AML-193 (cell line): ENCODE measurements at regions not wholly inside any gene's neighbourhood (a gene's known extent, or its start where the extent isn't known, plus 50 kb on each side); places are given as distances from the start of the nearest gene placed in this dataset.
A peak's percentile ranks its signal among the peaks of the same experiment; 100 is the strongest.
"Not testable (repeated sequence)": the region's sequence is repeated elsewhere in the genome, so short reads cannot be mapped to it uniquely, and the experiment has no call there.

Experiments used
- DNase-seq, 2 experiments: peaks; one replicate each; lab custom pipeline; 2025; lab: John Stamatoyannopoulos, UW

DNA sequence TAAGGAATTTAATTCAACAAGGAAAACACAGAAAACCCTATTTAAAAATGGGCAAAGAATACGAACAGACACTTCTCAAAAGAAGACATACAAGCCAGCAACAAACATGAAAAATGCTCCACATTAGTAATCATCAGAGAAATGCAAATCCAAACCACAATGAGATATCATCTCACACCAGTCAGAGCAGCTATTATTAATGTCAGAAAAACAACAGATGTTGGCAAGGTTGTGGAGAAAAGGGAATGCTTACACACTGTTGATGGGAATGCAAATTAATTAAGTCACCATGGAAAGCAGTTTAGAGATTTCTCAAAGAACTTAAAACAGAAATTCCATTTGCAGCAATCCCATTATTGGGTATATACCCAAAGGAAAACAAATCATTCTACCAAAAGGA, 55.2 kb downstream of the GCC1 start:
- no peak for DNase-seq

DNA sequence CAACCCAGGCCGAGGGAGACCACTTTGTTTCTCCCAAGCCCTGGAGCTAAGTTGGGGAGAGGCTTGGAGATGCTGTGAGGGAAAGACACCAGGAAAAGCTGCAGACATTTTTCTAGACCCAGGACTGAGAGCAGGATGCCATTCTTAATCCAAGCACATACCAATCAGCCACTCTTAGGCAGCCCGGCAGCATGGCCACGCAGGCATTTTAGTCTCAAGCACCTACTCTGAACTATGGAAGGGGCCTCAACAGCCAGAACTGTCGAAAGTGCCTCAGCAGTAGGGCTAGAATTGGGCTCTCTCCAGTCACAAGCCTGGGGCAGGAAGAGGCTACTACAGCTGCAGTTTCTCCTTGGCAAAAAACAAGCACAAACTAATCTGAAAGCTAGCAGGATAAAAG, 57.8 kb downstream of the GCC1 start:
- DNase-seq, result no peak

GRCh38 chr7:127525866-127526480, 59.4 kb downstream of the GCC1 start:
- DNase-seq, result no peak

DNA sequence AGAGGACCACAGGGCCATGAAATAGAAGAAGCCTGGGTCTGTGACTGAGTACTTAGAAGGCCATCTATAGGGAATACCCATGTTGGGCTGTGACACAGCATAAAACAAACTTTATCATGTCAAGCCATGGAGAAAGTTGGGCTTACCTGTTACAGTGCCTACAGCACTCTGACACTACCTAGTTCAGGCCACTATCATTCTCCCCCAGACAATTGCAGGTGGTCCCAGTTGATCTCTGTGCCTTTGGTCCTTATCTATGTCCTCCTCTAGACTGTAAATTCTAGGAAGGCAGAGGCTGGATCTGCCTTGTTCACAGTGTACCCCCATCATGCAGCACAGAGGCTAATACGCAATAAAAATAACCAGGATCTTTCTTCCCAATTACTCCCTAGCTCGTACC, 69.1 kb downstream of the GCC1 start:
- no peak for DNase-seq

DNA sequence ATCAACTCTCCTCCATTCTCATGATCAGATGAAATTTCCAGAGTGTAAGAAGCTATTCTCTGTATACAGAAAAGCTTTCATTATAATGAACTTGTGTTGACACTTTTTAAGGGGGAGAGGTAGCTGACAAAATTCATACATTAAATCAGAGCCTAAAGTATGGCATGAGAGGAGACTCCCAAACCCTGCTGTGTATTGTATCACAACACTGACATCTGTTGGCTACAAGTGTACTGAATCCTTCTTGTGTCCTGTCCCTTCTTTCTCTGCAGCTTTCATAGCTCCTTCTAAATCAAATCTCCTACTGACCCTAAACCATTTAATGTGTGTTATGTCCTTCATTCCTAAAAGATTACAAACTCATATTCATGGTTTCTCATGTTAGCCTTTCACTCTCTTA, 70.9 kb downstream of the GCC1 start:
- DNase-seq, result peak; percentile 1 to 18

- DNase-seq, result no peak
Observed at GRCh38 chr7:127513311-127513710, 72.1 kb downstream of the GCC1 start.

DNA sequence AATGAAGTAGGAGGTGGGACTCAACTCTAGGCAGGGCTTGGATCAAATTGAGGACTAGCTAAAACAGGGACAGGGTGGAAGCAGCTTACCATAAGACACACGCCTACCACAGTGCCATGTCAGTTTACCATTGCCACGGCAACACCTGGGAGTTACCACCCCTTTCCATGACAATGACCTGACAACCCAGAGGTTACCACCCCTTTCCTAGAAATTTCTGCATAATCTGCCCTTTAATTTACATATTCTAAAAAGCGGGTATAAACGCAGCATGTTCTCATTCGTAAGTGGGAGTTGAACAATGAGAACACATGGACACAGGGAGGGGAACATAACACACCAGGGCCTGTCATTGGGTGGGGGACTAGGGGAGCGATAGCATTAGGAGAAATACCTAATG, 72.7 kb downstream of the GCC1 start:
- no peak for DNase-seq

DNA sequence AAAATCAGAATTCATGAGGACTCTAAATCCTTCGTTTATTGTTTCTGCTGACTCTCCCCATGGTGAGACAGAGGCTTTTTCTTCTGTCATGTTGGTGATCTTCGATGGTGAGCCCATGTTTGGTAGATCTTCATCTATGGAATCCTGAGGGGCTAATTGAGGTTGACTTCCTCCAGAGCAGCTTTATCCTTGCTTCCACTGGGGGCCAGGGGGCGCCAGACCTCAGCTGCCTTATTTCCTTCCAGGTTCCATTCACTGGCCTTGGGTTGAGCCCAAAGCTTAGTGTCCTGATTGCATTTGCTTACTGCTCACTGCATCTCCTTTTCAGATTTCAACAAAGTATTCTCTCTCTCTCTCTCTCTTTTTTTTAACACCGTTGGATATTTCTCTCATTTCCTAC, 80.7 kb downstream of the GCC1 start:
- DNase-seq, result peak in 1 of 2 experiments; percentile 4

GRCh38 chr7:127501817-127502216, 83.6 kb downstream of the GCC1 start:
- no peak for DNase-seq

DNA sequence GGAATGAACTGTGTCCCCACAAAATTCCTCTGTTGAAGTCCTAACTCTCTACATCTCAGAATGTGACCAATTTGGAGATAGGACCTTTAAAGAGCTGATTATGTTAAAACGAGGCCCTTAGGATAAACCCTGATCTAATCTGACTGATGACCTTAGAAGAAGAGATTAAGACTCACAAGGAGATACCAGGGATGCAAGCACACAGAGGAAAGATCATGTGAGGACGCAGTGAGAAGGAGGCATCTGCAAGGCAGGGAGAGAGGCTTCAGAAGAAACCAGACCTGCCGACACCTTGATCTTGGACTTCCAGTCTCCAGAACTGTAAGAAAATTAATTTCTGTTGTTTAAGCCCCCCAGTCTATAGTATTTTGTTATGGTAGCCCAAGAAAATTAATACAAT, 94.9 kb upstream of the ZNF800 start:
- no peak for DNase-seq

DNA sequence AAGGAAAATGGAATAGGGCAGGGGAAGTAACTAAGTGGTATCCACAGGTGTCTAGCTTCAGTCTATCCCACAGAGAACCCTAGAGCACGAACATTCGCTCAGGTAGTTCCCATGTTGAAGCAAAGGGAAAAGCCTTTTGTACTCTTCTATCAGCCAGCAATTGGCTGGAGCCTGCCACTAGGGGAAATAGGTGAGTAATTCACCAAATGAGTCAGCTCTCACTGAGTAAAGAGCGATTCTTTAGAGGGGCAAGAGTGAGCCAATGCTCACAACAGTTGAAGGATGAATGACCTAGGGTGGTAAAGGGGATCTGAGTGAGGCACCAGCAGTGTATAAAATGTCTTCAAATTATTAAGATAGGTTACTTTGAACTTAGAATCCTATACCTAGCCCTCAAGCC, 94.1 kb upstream of the ZNF800 start:
- DNase-seq, result no peak

- DNase-seq, result no peak
Observed at GRCh38 chr7:127485482-127485881, 93.0 kb upstream of the ZNF800 start.

DNA sequence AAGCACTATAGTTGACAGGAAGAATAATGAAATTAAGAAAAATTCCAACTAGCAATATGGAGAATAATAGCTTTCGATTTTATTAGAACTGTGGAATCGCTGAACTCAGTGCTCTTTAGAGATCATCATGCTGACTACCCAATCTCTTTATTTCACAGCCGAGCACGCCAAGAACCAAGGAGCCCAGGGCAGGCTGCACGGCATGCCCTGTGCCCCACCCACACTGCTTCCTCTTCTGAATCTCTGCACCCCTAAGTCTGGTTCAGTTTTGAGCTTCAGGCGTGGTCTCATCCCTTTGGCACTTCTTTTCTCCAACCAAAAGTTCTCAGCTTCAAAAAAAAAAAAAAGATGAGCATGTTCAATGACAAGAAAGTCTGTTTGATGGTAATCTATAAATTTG, 92.4 kb upstream of the ZNF800 start:
- no peak for DNase-seq

- no peak for DNase-seq
Observed at GRCh38 chr7:127478461-127478860, 86.0 kb upstream of the ZNF800 start.

DNA sequence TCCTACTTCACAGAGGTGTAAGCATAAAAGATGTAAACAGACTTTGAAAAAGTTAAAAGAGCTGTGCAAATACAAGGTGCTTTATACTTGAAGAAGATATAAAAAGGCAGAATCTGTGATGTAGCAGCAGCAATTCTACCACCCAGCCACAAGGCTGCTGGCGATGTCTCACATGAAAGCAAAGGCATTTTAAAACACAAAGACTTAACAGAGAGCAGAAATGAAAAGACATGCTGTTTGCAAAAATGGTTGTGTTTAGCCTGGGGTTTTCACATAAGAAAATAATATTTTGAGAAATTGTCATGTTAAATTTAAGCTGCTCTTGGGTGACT, 85.5 kb upstream of the ZNF800 start:
- DNase-seq, result no peak

- DNase-seq, result no peak
Observed at GRCh38 chr7:127477295-127478023, 85.0 kb upstream of the ZNF800 start.

GRCh38 chr7:127476618-127477017, 84.1 kb upstream of the ZNF800 start:
- no peak for DNase-seq

DNA sequence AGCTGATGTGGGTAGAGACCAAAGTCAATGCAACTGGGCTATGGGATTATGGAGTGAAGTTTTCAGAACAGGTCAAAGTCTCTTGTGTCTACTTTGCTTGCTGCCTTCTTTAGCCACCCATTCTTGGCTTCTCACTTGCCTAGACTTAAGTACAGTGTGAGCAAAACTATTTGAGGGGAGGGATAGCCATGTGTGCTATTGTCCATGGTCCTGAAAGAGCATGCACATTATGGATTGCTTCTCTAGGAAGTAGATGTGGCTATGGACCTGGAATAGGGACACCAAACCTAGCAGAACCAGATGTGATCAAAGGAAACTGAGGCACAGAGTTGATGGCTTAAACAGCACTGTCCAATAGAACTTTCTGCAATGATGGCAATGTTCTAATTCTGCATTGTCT, 81.9 kb upstream of the ZNF800 start:
- no peak for DNase-seq

- no peak for DNase-seq
Observed at GRCh38 chr7:127473409-127473808, 80.9 kb upstream of the ZNF800 start.

- DNase-seq, result no peak
Observed at GRCh38 chr7:127460077-127460476, 67.6 kb upstream of the ZNF800 start.

DNA sequence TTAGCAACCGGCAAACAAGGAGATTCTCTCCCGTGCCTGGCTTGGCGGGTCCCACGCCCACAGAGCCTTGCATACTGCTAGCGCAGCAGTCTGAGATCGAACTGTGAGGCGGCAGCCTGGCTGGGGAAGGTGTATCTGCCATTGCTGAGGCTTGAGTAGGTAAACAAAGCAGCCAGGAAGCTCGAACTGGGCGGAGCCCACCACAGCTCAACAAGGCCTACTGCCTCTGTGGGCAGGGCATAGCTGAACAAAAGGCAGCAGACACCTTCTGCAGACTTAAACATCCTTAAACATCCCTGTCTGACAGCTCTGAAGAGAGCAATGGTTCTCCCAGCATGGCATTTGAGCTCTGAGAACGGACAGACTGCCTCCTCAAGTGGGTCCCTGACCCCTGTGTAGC, 58.8 kb upstream of the ZNF800 start:
- not testable (repeated sequence) for DNase-seq

- DNase-seq, result no peak
Observed at GRCh38 chr7:127448566-127448965, 56.1 kb upstream of the ZNF800 start.

DNA sequence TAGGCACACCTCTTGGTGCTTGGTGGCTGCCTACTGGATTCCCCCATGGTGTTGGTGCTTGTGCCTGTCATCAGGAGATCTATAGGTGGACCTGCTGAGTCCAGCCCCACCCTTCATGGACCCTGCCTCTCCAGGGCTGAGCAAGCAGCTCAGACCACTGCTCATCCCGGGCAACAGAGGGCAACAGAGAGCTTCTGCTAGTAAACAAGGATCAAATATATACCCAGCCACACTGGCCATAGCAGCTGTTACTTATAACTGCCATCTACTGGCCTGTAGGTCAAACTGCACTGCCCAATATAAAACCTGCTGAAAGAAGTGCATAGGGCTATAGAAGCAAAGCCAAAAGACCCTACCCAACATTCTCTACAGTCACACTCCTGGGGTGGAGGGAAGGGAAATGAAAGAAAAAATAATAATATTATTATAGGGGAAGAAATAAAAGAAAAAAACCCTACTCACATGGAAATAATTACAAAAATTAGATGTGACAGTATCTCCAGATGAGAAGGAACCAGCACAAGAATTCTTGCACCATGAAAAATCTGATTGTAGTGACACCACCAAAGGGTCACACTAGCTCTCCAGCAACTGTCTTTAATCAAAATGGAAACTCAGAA, 54.9 kb upstream of the ZNF800 start:
- DNase-seq, result peak; percentile 75 to 79

DNA sequence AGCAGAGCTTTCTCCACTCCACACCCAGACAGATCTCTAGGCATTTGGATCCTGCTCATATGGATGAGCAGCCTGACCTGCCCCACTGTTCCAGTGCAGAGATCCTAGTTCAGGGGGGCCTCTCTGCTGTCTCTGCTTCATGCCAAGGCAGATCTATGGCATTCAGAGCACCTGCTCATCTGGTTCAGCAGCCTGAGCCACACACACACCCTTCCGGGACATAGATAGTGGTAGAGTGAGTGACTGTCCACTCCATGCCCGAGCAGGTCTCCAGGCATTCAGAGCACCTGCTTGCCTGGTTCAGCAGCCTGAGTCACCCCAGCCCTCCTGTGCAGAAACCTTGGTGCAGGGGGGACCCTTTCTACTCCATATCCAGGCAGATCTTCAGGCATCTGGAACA, 54.3 kb upstream of the ZNF800 start:
- DNase-seq, result no peak
